HG02840 (cell line): ENCODE measurements at regions not wholly inside any gene's neighbourhood (a gene's known extent, or its start where the extent isn't known, plus 50 kb on each side); places are given as distances from the start of the nearest gene placed in this dataset.

Experiments
- ATAC-seq: cut with Tn5 transposase; IDR thresholded peaks from one replicate; pipeline ENCODE4 v1.9.1; 2021; ENCODE audit warnings: mild to moderate bottlenecking, moderate library complexity, moderate number of reproducible peaks; ENCODE audit not compliant: unreplicated experiment, low FRiP score

GRCh38 chr22:49500942-49501395 lies 326.7 kb downstream of the BRD1 start:
- no peak for ATAC-seq

DNA sequence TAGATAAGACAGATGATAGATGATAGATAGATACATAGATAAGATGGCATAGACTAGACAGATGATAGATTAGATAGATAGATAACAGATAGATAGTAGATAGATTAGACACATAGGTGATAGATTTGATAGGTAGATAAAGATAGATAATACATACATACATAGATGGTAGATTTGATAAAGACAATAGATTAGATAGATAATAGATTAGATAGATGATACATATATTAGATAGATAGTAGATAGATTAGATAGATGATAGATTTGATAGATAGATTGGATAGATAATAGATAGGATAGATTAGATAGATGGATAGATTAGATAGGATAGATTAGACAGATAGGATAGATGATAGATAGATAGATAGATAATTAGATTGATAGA lies 327.6 kb downstream of the BRD1 start:
- ATAC-seq = no peak

DNA sequence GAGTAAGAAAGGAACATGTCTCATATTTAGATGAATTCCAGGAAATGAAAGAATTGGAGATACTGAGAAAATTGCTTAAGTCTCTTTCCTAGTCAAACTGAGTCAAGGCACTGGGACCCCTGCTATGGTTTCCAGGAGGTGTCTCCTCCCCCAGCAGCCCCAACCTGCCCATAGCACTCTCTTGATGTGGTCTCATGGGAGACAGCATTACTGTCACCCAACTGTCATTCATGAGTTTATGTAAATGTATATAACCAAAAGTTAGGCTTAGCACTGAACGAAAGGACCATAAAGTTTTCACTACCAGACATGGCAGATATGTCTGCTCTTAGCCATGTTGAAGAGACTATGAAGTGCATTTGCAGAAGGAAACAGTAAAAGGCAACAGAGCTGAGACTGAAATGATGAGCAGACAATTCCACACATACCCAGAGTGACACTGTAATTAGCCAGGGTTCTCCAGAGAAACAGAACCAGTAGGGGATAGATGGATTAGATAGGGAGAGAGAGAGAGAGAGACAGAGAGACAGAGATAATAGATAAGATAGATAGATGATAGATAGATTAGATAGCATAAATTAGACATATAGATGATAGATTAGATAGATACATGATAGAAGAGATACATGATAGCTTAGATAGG lies 328.1 kb downstream of the BRD1 start:
- ATAC-seq = no peak

- no peak for ATAC-seq
These were observed 330.4 kb downstream of the BRD1 start for GRCh38 chr22:49497266-49497665.

- no peak for ATAC-seq
These were observed 333.1 kb downstream of the BRD1 start for GRCh38 chr22:49494555-49494954.

DNA sequence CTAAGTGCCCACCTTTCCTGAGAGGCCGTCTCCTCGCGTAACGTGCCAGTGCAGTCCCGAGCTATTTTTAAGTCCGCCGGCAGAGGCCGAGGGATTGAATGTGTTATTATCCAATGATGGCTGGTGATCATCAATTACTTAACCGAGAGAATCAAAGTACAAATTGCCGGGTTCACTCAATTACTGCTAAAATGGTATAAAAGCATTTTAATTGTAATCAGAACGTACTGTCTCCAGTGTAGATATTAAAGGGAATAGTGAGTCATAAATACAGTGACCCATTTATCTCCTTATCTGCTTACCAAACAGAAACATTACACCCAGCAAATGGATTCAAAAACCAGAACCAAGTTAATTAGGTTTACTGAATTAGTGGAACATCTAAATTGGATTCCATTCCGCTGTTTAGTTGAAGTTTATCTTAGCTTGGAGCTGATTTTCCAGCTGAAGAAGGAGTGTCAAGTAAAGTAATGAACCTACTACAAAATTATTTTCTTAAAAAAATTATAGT lies 334.9 kb downstream of the BRD1 start:
- no peak for ATAC-seq

- ATAC-seq = no peak
These were observed 335.4 kb downstream of the BRD1 start for GRCh38 chr22:49492308-49492707.

DNA sequence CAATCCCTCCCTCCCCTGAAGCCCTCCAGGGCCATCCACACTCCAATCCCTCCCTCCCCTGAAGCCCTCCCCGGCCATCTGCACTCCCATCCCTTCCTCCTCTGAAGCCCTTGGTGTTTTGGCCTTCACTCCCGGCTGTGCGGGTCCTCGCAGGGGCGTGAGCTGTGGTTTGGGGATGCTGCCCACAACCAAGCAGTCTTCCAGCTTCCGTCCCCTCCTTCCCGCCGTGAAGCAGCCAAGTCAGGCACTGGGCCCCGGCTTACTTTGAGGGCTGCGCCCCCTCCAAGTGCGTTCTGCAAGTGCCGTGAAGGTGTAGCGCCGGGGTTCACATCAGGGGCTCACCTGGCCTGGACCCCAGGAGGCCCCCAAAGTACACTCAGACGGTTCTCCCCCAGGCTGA lies 335.9 kb downstream of the BRD1 start:
- no peak for ATAC-seq

- no peak for ATAC-seq
These were observed 336.4 kb downstream of the BRD1 start for GRCh38 chr22:49491221-49491635.

- no peak for ATAC-seq
These were observed 337.0 kb downstream of the BRD1 start for GRCh38 chr22:49490692-49491091.

GRCh38 chr22:49489821-49490220 lies 337.9 kb downstream of the BRD1 start:
- ATAC-seq = no peak

- no peak for ATAC-seq
These were observed 338.7 kb downstream of the BRD1 start for GRCh38 chr22:49488943-49489342.

DNA sequence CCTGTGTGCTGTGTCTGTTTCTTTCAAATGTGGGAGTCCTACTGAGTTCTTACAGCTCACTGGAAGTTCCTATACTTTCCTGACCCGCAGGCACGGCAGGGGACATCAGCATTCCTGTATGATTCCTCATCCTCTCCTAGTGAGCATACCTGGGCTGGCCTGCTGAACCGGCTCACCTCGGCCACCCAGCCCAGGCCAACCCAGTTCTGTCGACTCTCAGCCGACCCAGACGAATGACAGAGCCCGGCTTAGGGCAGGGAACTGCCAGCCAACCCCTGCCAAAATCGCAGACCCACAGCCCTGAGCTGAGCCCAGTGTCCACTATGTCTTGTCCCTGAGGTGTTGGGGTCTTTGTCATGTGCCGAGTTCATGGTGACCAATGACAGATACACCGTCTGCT lies 339.7 kb downstream of the BRD1 start:
- no peak for ATAC-seq

DNA sequence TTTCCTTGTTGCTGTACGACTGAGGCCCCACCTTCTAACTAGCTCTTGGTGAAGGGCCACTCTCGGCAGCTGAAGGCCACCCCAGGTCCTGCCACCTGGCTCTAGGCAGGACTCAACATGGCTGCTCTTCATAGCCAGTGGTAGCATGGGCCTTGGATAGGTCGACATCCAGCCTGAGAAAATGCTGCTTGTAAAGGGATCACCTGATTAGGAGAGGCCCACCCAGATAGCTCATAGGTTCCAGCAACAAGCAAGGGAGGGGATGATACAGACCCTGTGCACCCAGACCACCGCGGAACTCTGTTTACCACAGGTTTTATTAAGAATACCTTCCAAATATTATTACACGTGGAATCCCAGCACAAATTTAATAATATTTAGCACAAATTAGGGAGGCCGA lies 341.4 kb downstream of the BRD1 start:
- no peak for ATAC-seq

DNA sequence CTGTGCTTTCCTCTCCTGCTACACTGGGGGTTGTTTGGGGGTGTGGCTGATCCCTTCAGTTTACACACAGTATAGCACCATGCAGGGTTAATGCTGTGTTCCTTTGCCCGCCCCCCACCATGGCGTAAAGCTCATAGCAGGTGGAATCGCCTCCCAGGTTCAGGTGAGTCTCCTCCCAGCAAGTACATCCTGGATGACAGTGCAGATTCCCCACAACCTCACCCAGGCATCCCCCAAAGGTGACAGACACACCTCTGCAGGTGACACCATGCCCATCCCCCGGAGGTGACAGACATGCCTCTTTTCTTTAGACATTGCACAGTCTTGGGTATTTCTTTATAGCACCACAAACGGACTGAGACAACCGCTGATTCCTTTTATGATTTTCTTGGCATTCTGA lies 343.7 kb downstream of the BRD1 start:
- ATAC-seq = no peak

DNA sequence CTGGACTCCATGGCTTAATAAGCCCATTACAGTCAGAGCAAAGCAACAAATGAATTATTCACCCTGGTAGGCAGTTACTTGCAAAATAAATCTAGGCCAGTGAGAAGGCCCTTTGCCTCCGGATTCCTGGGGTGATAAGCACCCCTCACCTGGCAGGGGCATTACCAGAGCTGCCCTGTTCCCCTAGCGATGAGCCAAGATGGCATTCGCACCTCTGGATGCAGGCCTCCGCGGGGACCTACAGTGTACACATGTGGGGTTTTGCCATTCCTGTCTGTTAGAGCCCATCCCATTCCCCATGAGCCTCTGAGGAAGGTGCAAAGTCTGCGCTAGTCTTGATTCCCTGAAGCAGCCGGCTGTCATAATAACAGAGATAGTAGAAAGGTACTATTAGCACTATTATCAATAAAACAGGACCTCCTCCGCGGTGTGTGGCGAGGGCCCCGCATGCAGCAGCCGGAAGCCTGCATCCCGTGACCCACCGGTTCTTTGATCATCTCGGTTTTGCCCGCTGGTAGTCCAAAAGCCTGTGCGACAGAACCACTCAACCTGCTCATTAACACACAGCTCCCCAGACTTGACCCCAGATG lies 344.3 kb downstream of the BRD1 start:
- ATAC-seq = no peak

- no peak for ATAC-seq
These were observed 344.9 kb downstream of the BRD1 start for GRCh38 chr22:49482811-49483210.

DNA sequence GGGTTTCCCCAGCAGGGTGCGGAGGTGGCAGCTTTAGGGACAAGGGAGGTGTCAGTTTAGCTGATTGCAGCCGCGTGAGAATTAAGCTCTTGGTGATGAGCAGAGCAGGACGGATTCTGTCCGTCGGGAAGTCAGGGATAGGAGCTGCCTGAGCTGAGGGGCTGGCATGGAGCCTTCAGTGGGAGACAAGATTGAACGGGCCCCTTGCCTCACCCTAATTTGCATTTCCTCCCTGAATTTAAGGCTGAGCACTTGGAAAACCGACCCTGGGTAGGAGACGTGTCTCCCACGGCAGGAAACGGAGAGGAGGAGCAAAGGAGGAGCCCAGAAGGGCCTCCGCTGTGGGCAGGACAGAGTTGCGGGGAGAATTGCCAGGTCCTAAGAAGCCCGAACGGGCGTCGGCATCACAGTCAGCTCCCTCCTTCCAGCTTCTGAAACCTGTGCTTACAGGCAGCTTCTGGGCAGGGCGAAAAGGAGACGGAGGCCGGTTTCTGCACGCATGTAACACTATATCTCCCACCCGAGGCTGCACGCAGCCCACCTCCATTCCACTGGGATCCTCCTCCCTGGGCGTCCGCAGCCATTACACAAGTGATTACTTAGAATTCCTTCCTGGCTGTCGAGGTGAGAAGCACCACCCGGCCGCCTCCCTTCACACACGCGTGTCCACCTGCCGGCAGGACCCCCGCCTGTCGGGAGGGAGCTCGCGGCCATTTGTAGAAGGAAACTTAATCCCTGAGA lies 345.8 kb downstream of the BRD1 start:
- ATAC-seq = no peak

- ATAC-seq = no peak
These were observed 346.6 kb downstream of the BRD1 start for GRCh38 chr22:49480896-49481658.

DNA sequence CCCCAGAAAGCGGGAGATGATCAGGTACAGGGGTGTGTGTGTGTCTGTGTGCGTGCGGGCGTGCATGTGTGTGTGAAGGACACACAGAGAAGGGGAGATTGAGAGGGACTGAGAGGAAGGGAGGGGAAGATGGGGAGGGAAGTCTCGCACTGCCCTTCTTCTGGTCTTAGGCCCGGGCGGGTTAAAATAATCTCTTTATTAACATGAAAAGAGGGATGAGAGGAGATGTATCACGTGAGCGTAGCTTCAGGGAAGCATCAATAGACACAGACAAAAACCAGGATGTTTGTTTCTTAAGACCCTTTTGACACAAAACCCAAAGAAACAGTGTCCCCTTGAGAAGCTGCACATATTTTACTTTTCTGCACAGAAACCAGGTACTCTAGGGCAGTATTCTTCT lies 347.3 kb downstream of the BRD1 start:
- ATAC-seq = no peak

GRCh38 chr22:49479566-49479965 lies 348.1 kb downstream of the BRD1 start:
- no peak for ATAC-seq
